Spleen (tissue), 7 donors: ENCODE measurements at regions not wholly inside any gene's neighbourhood (a gene's known extent, or its start where the extent isn't known, plus 50 kb on each side); places are given as distances from the start of the nearest gene placed in this dataset.

ENCODE experiments used
- POLR2A ChIP-seq, 3 donors: fragments of 450-650 bp; IDR thresholded peaks; one replicate each; pipeline ENCODE4 v1.5.1; 2017; ENCODE audit warnings: antibody characterized with exemption in 3 of 3, mild to moderate bottlenecking in 1 of 3
- TF ChIP-seq, protein P1 (sequence below), 11 experiments: fragments of 200-600 bp in 7 of 11; fragments of 450-650 bp in 4 of 11; sonication (generic) in 4 of 11; IDR thresholded peaks in 8 of 11; conservative IDR thresholded peaks in 3 of 11; 1 replicate in 7 of 11; 2 replicates in 4 of 11; pipeline versions ENCODE4 v1.4.0 to v1.8.0; 2016 to 2021; ENCODE audit warnings: antibody characterized with exemption in 11 of 11, inconsistent platforms in 4 of 11, mild to moderate bottlenecking in 1 of 11
- donor health status: DM: no; HTN: no; CAD: no; lungs with moderate emphysema.
- donor health status: DM: no; HTN: no; CAD: no.
- donor health status: DM: no; HTN: no; CAD: no.

DNA sequence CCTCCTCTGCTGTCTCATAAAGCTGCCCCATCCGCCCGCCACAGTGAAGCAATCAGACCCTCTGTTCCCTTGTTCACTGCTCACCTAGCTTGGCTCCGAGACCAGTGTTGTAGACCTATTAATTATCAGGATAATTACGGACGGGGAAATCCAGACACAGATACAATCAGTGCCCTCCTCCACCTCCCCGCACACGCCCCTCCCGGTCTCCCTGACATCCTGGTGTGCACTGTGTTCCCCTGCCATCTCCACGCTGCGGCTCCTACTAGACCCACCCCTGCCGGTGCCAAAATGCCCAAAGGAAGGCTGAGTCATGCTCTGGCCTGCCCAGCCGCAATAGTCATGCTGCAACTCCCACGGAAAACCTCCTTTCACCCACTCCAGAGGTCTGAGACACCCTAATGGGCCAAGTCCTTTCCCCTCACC, 277.3 kb upstream of the TLE3 start:
- TF ChIP-seq, protein P1, sequence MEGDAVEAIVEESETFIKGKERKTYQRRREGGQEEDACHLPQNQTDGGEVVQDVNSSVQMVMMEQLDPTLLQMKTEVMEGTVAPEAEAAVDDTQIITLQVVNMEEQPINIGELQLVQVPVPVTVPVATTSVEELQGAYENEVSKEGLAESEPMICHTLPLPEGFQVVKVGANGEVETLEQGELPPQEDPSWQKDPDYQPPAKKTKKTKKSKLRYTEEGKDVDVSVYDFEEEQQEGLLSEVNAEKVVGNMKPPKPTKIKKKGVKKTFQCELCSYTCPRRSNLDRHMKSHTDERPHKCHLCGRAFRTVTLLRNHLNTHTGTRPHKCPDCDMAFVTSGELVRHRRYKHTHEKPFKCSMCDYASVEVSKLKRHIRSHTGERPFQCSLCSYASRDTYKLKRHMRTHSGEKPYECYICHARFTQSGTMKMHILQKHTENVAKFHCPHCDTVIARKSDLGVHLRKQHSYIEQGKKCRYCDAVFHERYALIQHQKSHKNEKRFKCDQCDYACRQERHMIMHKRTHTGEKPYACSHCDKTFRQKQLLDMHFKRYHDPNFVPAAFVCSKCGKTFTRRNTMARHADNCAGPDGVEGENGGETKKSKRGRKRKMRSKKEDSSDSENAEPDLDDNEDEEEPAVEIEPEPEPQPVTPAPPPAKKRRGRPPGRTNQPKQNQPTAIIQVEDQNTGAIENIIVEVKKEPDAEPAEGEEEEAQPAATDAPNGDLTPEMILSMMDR (IDR thresholded peaks at IDR 0.05 in 8 of 11, conservative IDR thresholded peaks at IDR 0.05 in 3 of 11), result no peak
- TF ChIP-seq POLR2A (IDR thresholded peaks at IDR 0.05), result no peak
